Globus pallidus (tissue), 1 donor: ENCODE measurements at regions not wholly inside any gene's neighbourhood (a gene's known extent, or its start where the extent isn't known, plus 50 kb on each side); places are given as distances from the start of the nearest gene placed in this dataset.
"Not testable (repeated sequence)": the region's sequence is repeated elsewhere in the genome, so short reads cannot be mapped to it uniquely, and the experiment has no call there.

Experiments used
- DNase-seq: peaks from one replicate; pipeline ENCODE4 v3.0.0-alpha.2; 2015; ENCODE audit warnings: low spot score

GRCh38 chr2:67777836-67778429, 284.9 kb downstream of the C1D start:
- no peak for DNase-seq

- not testable (repeated sequence) for DNase-seq
Measured at GRCh38 chr2:67780841-67781240, 282.0 kb downstream of the C1D start.

- peak; percentile 48 for DNase-seq
Measured at GRCh38 chr2:67782443-67782842, 280.4 kb downstream of the C1D start.

- no peak for DNase-seq
Measured at GRCh38 chr2:67783026-67783425, 279.8 kb downstream of the C1D start.

- DNase-seq = no peak
Measured at GRCh38 chr2:67790622-67791021, 272.2 kb downstream of the C1D start.

- DNase-seq = no peak
Measured at GRCh38 chr2:67792191-67792590, 270.6 kb downstream of the C1D start.

- no peak for DNase-seq
Measured at GRCh38 chr2:67792681-67793091, 270.1 kb downstream of the C1D start.

GRCh38 chr2:67797801-67798540, 264.8 kb downstream of the C1D start:
- DNase-seq = no peak

GRCh38 chr2:67798541-67799160, 264.2 kb downstream of the C1D start:
- DNase-seq = no peak

GRCh38 chr2:67799886-67800285, 262.9 kb downstream of the C1D start:
- DNase-seq = no peak

- DNase-seq = no peak
Measured at GRCh38 chr2:67802291-67802690, 260.5 kb downstream of the C1D start.

GRCh38 chr2:67802824-67803223, 260.0 kb downstream of the C1D start:
- no peak for DNase-seq

GRCh38 chr2:67806816-67807215, 256.0 kb downstream of the C1D start:
- DNase-seq = no peak

- DNase-seq = no peak
Measured at GRCh38 chr2:67808112-67808511, 254.7 kb downstream of the C1D start.

GRCh38 chr2:67812682-67813081, 250.1 kb downstream of the C1D start:
- no peak for DNase-seq

GRCh38 chr2:67823726-67824125, 239.1 kb downstream of the C1D start:
- DNase-seq = no peak

GRCh38 chr2:67824186-67824585, 238.6 kb downstream of the C1D start:
- no peak for DNase-seq

- no peak for DNase-seq
Measured at GRCh38 chr2:67825476-67825875, 237.3 kb downstream of the C1D start.

GRCh38 chr2:67828066-67828465, 234.7 kb downstream of the C1D start:
- no peak for DNase-seq

GRCh38 chr2:67829470-67829869, 233.3 kb downstream of the C1D start:
- no peak for DNase-seq

- DNase-seq = no peak
Measured at GRCh38 chr2:67833632-67834031, 229.2 kb downstream of the C1D start.

- DNase-seq = no peak
Measured at GRCh38 chr2:67834482-67834881, 228.3 kb downstream of the C1D start.

GRCh38 chr2:67835266-67835665, 227.5 kb downstream of the C1D start:
- DNase-seq = no peak
